Stimulated activated CD4-positive, alpha-beta T cell treated with anti-CD3 and anti-CD28 coated beads, Interleukin-12 subunit alpha, Interleukin-12 subunit beta, amount 100 ng/mL, for 48 hours (primary cell): ENCODE measurements at regions not wholly inside any gene's neighbourhood (a gene's known extent, or its start where the extent isn't known, plus 50 kb on each side); places are given as distances from the start of the nearest gene placed in this dataset.

Experiments used
- DNase-seq, 3 donors: peaks; one replicate each; pipeline ENCODE4 v3.0.0-alpha.2; 2020; ENCODE audit warnings: low read depth in 2 of 3, low spot score in 1 of 3

DNA sequence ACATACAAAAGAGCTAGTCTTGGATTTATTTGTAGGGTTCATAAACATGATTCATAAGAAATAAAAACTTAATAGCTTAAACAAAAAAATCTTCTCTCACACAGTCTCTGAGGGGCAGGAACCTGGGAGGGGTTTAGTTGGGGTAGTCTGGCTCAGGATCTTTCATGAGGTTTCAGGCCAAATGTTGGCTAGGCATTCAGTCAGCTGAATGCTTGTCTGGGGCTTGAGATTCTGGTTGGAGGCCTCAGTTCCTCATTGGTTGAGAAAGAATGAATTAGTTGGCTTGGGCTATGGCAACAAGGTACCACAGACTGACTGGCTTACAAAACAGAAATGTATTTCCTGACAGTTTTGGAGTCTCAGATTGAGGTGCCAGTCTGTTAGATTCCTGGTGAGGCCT lies 74.3 kb downstream of the ANKRD7 start:
- DNase-seq = no peak

DNA sequence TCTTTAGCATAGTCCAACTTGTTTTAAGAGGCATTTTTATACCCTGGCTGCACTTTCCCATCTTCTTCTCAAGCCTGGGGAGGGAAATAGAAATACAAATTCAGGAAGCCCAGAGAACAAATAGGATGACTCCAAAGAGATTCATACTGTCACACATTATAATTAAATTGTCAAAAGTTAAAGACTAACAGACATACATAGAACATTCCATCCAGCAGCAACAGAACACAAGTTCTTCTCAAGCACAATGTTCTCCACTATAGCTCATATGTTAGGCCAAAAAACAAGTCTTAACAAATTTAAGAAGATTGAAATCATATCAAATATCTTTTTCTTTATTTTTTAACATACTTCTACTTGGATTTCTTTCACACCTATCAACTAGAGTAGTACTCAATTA lies 75.7 kb downstream of the ANKRD7 start:
- no peak for DNase-seq

DNA sequence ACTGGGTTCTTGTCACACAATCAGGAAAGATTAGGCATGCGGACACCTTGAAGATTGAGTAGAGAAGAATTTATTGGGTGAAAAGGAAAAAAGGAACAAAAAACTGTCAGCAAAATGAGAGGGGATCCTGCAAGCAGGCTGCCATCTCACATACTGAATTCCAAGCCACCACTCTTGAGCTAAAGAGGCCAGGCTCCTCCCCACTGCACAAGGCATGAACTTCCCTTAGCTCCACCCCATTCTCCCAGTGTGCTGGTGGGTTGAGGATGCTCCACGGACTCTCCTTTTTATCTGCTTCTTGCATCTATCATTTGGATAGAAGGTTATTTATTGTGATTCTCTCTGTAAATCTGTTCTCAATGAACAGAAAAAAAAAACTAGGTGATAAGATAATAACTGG lies 79.6 kb downstream of the ANKRD7 start:
- DNase-seq = no peak

- DNase-seq = no peak
Measured at GRCh38 chr7:118305671-118306070, 81.2 kb downstream of the ANKRD7 start.

- DNase-seq = no peak
Measured at GRCh38 chr7:118306771-118307170, 82.3 kb downstream of the ANKRD7 start.

- DNase-seq = no peak
Measured at GRCh38 chr7:118311121-118311836, 86.8 kb downstream of the ANKRD7 start.

DNA sequence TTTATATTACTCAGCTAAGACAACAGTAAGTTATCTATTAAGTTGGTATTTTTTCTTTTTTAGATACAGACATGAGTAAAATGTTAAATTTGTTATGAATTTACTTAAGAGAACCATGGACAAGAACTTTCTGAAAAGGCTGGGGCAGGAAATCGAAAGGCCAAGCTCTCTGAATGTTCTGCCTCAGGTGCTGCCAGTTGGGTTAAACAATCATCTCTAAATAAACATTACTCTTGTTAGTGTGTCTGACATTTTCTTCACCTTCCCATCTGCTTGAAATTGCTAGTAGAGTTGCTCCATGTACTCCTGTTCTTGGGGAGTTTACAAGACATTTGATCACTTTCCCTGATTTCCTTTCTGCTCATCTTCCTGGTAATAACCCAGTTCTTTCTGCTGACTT lies 87.5 kb downstream of the ANKRD7 start:
- no peak for DNase-seq

GRCh38 chr7:118312966-118313365 lies 88.5 kb downstream of the ANKRD7 start:
- DNase-seq = no peak

- no peak for DNase-seq
Measured at GRCh38 chr7:118324790-118325449, 100.4 kb downstream of the ANKRD7 start.

DNA sequence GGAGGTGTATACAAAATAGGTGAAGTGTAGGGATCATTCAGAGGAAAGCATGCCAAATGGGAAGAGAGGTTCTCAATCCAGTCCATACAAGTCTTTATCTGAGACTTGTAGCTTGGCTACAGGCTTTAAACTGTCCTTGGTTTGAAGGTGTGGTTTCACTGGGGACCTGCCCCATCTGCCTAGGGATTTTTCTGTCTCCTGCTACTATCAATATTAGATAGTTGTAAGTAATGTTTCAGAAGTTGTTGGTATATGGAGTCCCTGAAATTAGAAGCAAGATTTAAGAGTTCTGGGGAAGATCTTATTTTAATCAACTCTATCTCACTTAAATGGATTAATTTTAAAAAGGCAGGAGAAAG lies 100.9 kb downstream of the ANKRD7 start:
- no peak for DNase-seq

- no peak for DNase-seq
Measured at GRCh38 chr7:118327174-118327573, 102.7 kb downstream of the ANKRD7 start.

DNA sequence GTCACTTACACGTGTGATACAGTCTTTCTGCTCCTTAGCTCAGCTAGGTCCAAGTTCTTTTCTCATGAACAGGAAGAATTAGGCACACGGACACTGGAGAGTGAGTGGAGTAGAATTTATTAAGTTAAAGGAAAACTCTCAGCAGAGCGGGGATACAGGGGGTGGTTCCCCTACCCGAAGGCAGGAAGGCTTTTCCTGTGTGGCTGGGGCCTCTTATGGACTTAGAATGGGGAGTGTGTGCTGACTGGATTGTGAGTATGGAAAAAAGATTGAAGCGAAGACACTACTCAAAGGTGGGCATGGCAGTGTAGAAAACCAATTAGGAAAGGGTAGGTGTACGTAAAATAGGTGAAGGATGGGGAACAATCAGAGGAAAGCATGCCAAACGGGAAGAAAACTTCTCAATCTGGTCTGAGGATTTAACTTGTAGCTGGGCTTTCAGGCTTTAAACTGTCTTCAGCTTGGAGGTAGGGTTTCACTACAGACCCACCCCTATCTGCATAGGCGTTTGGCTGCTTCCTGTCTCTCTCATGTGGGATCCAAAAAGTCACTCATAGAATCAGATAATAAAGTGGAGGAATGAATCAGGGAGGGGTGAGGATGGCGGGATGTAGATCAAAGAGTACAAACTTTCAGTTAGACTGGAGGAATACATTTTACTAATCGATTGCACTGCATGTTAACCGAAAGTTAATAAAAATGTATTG lies 104.2 kb downstream of the ANKRD7 start:
- no peak for DNase-seq

GRCh38 chr7:118330388-118330787 lies 105.9 kb downstream of the ANKRD7 start:
- DNase-seq = no peak

GRCh38 chr7:118346748-118347147 lies 122.2 kb downstream of the ANKRD7 start:
- no peak for DNase-seq

GRCh38 chr7:118349604-118350003 lies 125.1 kb downstream of the ANKRD7 start:
- DNase-seq = no peak

DNA sequence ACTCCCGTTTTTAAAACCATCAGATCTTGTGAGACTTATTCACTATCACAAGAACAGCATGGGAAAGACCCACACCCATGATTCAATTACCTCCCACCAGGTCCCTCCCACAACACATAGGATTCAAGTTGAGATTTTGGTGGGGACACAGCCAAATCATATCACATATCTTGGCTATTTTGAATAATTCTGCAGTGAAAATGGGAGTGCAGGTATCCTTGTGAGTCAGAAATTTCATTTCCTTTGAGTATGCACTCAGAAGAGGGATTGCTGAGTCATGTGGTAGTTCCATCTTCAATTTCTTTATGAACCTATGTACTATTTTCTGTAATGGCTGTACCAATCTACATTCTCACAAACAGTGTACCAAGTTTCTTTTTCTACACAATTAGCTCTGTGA lies 125.8 kb downstream of the ANKRD7 start:
- no peak for DNase-seq

DNA sequence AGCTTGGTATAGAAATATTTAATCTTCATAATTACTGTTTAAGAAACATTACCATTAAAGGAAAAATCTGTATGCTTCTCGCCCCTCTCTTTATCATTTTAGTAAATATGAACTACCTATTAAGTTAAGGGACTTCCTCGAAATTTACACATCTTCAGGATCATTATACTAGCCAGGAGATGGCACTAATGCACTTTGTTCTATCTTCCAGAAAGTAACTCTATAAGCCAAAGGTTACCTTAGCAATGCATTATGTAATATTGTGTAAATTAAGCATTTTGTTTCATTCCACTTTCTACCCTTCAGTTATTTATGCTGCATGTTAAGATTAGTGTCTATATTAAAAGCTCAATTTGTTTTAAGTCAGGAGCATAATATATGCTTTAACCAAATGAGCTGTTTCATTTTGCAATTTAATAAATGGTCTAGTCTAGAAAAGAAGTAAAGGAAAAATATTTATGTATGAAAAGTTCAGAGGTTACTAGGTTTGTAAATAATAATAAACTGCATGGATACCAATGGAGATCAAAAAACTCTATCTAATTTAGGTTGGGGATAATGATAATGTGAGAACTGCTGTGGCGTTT lies 128.5 kb downstream of the ANKRD7 start:
- DNase-seq = no peak

DNA sequence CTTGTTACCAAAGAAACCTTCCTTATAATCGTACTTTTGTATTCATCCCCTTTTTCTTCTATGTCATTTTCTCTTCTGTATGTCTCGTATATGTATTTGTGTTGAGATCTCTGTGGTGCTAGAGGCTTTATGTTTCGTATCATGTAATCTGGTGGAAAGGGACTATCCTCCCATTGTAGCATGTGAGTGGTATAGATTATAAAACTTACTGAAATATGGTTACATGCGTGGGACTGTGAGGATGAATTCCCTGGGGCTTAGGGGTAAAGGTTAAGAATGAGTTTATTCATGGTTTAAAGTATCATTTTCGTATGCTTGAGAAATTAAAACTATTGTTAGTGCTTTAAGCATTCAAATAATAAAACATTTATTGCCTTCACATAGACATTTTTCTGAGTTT lies 141.9 kb downstream of the ANKRD7 start:
- DNase-seq = no peak

- no peak for DNase-seq
Measured at GRCh38 chr7:118368958-118369357, 144.5 kb downstream of the ANKRD7 start.

DNA sequence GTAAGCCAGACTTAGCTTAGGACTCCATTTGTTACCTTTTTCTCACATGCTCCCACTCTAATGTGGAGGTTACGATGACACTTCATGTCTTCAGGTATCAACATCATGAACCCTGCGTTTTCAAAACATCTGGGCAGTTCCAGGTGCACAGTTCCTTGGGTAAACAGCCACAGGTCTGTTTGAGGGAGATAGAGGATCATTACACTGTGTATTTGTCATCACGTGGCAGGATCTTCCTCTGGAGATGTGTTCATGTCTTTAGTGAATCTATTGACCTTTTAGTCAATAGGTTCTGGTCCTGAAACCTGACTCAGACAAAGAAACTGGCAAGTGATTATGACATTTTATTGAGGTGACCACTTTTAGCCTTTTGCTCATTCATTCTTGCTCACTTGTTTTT lies 145.5 kb downstream of the ANKRD7 start:
- DNase-seq = no peak

DNA sequence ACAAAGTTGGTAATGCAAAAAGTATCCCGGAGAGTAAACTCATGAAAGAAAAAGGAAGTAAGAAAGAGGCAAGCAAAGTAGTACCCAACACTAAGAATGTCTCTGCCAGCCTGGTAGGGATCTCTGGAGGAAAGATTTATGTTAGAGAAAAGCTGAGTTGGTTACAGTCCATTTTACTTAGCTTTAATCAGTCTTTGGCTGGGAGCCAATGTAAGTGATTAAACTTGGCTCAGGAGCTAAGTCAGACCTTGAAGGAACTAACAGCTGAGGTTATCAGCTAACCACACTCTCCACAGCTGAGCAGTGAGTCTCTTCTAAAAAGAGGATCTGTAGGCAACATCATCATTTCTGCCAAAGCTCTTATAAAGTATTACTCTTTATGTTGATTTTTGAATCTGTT lies 148.0 kb downstream of the ANKRD7 start:
- DNase-seq = no peak

DNA sequence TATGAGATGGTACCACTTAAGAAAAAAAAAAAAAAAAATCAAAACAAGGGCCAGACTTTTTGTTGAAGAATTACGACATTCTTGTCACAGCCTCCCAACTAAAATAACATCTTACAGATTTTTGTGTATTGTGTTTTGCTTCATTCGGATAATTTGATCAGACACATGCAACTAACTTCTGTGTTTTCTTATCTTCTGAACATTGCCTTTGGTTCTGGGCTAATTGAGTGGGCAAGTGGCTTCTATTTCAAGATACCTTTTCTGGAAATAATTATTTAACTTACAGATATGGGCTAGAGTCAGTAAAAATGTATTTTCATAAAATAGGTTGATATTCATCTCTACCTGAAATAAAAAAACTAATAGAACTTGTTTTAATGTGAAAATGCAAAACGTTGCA lies 165.1 kb downstream of the ANKRD7 start:
- no peak for DNase-seq
